DOHH2 (cell line): ENCODE measurements at regions not wholly inside any gene's neighbourhood (a gene's known extent, or its start where the extent isn't known, plus 50 kb on each side); places are given as distances from the start of the nearest gene placed in this dataset.

Source experiments
- H3F3A ChIP-seq: fragments of 200-600 bp; sonication (generic), shearing (Covaris generic); 2 replicates; pipeline ENCODE4 v1.6.0; 2016; ENCODE audit warnings: antibody characterized with exemption, mild to moderate bottlenecking; ENCODE audit not compliant: control insufficient read depth, insufficient read depth
- H3K27ac ChIP-seq: fragments of 200-600 bp; sonication (generic); 2 replicates; pipeline ENCODE4 v1.5.1; 2014; ENCODE audit warnings: low read depth, mild to moderate bottlenecking, low read length, moderate library complexity
- H3K27me3 ChIP-seq: fragments of 200-600 bp; sonication (generic); 2 replicates; pipeline ENCODE4 v1.6.1; 2014; ENCODE audit warnings: mild to moderate bottlenecking, low read length, mixed read lengths; ENCODE audit not compliant: control insufficient read depth
- H3K36me3 ChIP-seq: fragments of 200-600 bp; sonication (generic); 2 replicates; pipeline ENCODE4 v1.6.1; 2014; ENCODE audit warnings: mild to moderate bottlenecking, low read length, moderate library complexity, mixed read lengths; ENCODE audit not compliant: control insufficient read depth
- H3K4me1 ChIP-seq: fragments of 200-600 bp; sonication (generic); 2 replicates; pipeline ENCODE4 v1.6.1; 2014; ENCODE audit warnings: mild to moderate bottlenecking, low read length, mixed read lengths; ENCODE audit not compliant: control insufficient read depth
- H3K4me2 ChIP-seq: fragments of 200-600 bp; sonication (generic); 2 replicates; pipeline ENCODE4 v1.6.0; 2014; ENCODE audit warnings: mild to moderate bottlenecking, low read length, moderate library complexity
- H3K4me3 ChIP-seq: fragments of 200-600 bp; sonication (generic); 2 replicates; pipeline ENCODE4 v1.5.1; 2014; ENCODE audit warnings: mild to moderate bottlenecking, low read length, mixed read lengths
- H3K79me2 ChIP-seq: fragments of 200-600 bp; sonication (generic); 2 replicates; pipeline ENCODE4 v1.6.1; 2014; ENCODE audit warnings: mild to moderate bottlenecking, low read length, mixed read lengths; ENCODE audit not compliant: control insufficient read depth
- H3K9me2 ChIP-seq: fragments of 200-600 bp; sonication (generic); replicated peaks from 2 replicates; pipeline ENCODE4 v1.6.1; 2014; ENCODE audit warnings: mild to moderate bottlenecking, low read length, mixed read lengths; ENCODE audit not compliant: control insufficient read depth
- H3K9me3 ChIP-seq: fragments of 200-600 bp; sonication (generic); 2 replicates; pipeline ENCODE4 v1.6.1; 2014; ENCODE audit warnings: antibody characterized with exemption, low read length, mixed read lengths; ENCODE audit not compliant: control insufficient read depth, insufficient read depth
- H4K20me1 ChIP-seq: fragments of 200-600 bp; sonication (generic); 2 replicates; pipeline ENCODE4 v1.6.0; 2014; ENCODE audit warnings: low read depth, mild to moderate bottlenecking, antibody characterized with exemption, low read length, moderate library complexity; ENCODE audit not compliant: control insufficient read depth, insufficient read depth
- EZH2phosphoT487 ChIP-seq: fragments of 200-600 bp; sonication (generic); IDR thresholded peaks from 2 replicates; pipeline ENCODE4 v1.6.1; 2017; ENCODE audit warnings: borderline replicate concordance, mild to moderate bottlenecking, antibody characterized with exemption, low read length, moderate library complexity, mixed read lengths
- TF ChIP-seq, protein P1 (sequence below): fragments of 200-600 bp; sonication (generic); IDR thresholded peaks from one replicate; pipeline ENCODE4 v1.5.1; 2014; ENCODE audit warnings: antibody characterized with exemption, mild to moderate bottlenecking, low read depth, low read length; ENCODE audit not compliant: poor library complexity, severe bottlenecking

DNA sequence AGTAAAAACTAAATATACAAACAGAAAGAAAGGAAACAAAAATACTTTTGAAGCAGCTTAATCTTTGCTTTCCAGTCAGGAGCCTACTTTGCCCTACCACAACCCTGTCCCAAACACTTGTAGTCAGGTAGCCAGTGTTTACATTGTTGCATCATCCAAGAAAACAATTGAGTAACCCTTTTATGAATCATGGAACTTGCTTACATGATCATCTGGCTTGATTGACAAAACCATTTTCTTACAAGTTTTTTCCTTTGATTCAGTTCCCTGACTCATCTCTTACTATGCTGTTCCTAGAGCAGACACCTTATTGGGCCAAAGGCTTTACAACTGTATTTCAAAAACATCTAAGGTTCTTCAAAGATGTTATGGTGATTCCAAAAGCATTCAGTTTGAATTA, 740.1 kb downstream of the KLHL13 start:
- no peak for TF ChIP-seq EZH2phosphoT487
- TF ChIP-seq, protein P1, sequence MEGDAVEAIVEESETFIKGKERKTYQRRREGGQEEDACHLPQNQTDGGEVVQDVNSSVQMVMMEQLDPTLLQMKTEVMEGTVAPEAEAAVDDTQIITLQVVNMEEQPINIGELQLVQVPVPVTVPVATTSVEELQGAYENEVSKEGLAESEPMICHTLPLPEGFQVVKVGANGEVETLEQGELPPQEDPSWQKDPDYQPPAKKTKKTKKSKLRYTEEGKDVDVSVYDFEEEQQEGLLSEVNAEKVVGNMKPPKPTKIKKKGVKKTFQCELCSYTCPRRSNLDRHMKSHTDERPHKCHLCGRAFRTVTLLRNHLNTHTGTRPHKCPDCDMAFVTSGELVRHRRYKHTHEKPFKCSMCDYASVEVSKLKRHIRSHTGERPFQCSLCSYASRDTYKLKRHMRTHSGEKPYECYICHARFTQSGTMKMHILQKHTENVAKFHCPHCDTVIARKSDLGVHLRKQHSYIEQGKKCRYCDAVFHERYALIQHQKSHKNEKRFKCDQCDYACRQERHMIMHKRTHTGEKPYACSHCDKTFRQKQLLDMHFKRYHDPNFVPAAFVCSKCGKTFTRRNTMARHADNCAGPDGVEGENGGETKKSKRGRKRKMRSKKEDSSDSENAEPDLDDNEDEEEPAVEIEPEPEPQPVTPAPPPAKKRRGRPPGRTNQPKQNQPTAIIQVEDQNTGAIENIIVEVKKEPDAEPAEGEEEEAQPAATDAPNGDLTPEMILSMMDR: no peak
- H4K20me1 ChIP-seq: no peaks in the 10 kb centered on the region
- H3K9me2 ChIP-seq: no peaks in the 10 kb centered on the region
- no peaks in the 10 kb centered on the region for H3K79me2 ChIP-seq
- no peaks in the 10 kb centered on the region for H3F3A ChIP-seq
- H3K4me2 ChIP-seq: no peak overlapping the region
- H3K4me3 ChIP-seq: no peak overlapping the region
- H3K27me3 ChIP-seq: no peaks in the 10 kb centered on the region
- H3K27ac ChIP-seq: no peak overlapping the region
- no peaks in the 10 kb centered on the region for H3K9me3 ChIP-seq
- no peaks in the 10 kb centered on the region for H3K36me3 ChIP-seq
- H3K4me1 ChIP-seq: no peaks in the 10 kb centered on the region

DNA sequence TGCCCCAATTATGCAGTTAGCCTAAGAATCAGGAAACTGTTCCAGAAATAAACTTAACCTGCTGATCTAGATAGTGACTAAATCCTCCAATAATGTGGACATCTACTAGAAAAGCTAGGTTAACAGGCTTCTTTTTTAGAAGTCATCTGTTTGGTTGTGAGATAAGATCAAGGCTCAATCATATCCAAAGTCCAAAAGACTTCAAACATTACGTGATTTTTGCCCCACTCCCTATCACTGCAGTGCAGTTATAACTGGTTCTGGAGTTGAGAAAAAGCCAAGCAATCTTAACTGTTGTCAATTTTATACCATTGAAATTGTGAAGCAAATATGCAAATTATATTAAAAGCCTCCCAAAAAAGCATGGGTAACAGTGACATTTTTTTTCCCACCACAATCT, 781.4 kb downstream of the KLHL13 start:
- Histone ChIP-seq H3K27ac (no peak overlapping the region), H3K27me3 (no peaks in the 10 kb centered on the region), H3K79me2 (no peaks in the 10 kb centered on the region), H4K20me1 (no peaks in the 10 kb centered on the region), H3K4me1 (no peaks in the 10 kb centered on the region), H3K4me3 (no peak overlapping the region), H3F3A (no peaks in the 10 kb centered on the region), H3K36me3 (no peaks in the 10 kb centered on the region), H3K9me2 (no peaks in the 10 kb centered on the region), H3K9me3 (no peaks in the 10 kb centered on the region), H3K4me2 (no peak overlapping the region)
- no peak for TF ChIP-seq EZH2phosphoT487
- TF ChIP-seq, protein P1: no peak

DNA sequence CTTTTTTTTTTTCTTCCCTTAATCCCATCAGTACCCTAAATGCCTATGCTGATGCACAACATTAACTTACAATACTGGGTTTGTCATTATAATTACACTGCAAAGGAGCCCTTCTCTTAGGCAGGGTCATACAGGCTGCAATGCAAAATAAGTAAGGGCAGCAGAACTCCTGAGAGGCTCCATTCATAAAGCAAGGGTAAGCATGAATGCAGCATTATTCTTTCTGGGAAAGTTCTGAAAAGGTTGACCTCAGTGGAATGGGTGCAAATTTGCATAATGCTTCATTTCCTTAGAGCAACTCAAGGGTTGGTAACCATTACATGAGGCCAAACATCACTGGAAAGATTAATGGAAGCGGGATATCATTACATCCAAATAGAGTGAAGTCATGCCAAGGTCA, 789.2 kb downstream of the KLHL13 start:
- Histone ChIP-seq H4K20me1 (no peaks in the 10 kb centered on the region), H3K4me3 (no peak overlapping the region), H3K4me2 (no peak overlapping the region), H3K79me2 (no peaks in the 10 kb centered on the region), H3K9me2 (no peaks in the 10 kb centered on the region), H3F3A (no peaks in the 10 kb centered on the region), H3K9me3 (no peaks in the 10 kb centered on the region), H3K27ac (no peak overlapping the region), H3K36me3 (no peaks in the 10 kb centered on the region), H3K27me3 (no peaks in the 10 kb centered on the region), H3K4me1 (no peaks in the 10 kb centered on the region)
- TF ChIP-seq, protein P1: no peak
- TF ChIP-seq EZH2phosphoT487: no peak

DNA sequence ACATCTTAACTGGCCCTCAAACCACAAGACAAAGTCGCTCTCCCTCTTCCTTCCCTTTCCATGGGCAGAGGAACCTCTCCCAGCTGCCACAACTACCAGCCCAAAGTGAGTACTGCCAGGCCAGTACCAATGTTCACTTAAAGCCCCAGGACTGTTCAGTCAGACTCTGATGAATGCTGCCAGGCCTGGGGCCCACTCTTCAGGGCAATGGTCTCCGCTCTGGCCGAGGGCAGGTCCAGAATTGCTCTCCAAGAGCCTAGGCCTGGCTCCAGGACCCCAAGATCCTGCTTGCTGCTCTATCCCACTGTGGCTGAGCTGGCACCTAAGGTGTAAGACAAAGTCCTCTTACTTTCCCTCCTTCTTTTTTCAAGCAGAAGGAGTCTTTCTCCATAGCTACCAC, 790.9 kb downstream of the KLHL13 start:
- Histone ChIP-seq H3K79me2 (no peaks in the 10 kb centered on the region), H3K4me2 (no peak overlapping the region), H3K27me3 (no peaks in the 10 kb centered on the region), H4K20me1 (no peaks in the 10 kb centered on the region), H3K9me3 (no peaks in the 10 kb centered on the region), H3K4me3 (no peak overlapping the region), H3K9me2 (no peaks in the 10 kb centered on the region), H3K36me3 (no peaks in the 10 kb centered on the region), H3K4me1 (no peaks in the 10 kb centered on the region), H3F3A (no peaks in the 10 kb centered on the region), H3K27ac (no peak overlapping the region)
- TF ChIP-seq, protein P1: no peak
- no peak for TF ChIP-seq EZH2phosphoT487
